HCT116 (cell line): ENCODE measurements at regions not wholly inside any gene's neighbourhood (a gene's known extent, or its start where the extent isn't known, plus 50 kb on each side); places are given as distances from the start of the nearest gene placed in this dataset.

Experiments used
- ATAC-seq: fragments of 200-7000 bp; cut with Tn5 transposase; 2 replicates; pipeline ENCODE4 v1.9.1; 2020; ENCODE audit warnings: mild to moderate bottlenecking, moderate library complexity
- BruUV-seq: library from RNA; stranded (reverse); fragments of 400-500 nt; replicated peaks from 2 replicates; lab custom pipeline; 2021; lab: Mats Ljungman, UMichigan
- CTCF ChIA-PET: fragments of 300-600 bp; sonication (Branson Sonifier 250); formaldehyde crosslinking; loops from one replicate; lab custom pipeline; 2021; ENCODE audit warnings: antibody characterized with exemption; lab: Charles Lee
- POLR2A ChIA-PET: fragments of 300-600, 350-600 bp; sonication (Branson Sonifier 250); formaldehyde crosslinking; loops from one replicate; lab custom pipeline; 2021; ENCODE audit warnings: antibody characterized with exemption; lab: Charles Lee
- RAD21 ChIA-PET, 2 experiments: fragments of 300-600 bp; sonication (Branson Sonifier 250); formaldehyde crosslinking; loops; one replicate each; lab custom pipeline; 2023; ENCODE audit warnings: low total read pairs in 2 of 2; ENCODE audit not compliant: uncharacterized antibody in 2 of 2, unreplicated experiment in 2 of 2, low non-redundant PET in 1 of 2; lab: Charles Lee
- DNase-seq: peaks from one replicate; pipeline ENCODE4 v3.0.0-alpha.2; 2010; ENCODE audit warnings: low read depth, low spot score
- H2AFZ ChIP-seq: fragments of 200-600 bp; shearing (Covaris generic), sonication (generic); 2 replicates; pipeline ENCODE4 v1.6.1; 2017; ENCODE audit warnings: low read depth, mixed run types, mixed read lengths, antibody characterized with exemption, low read length; ENCODE audit not compliant: poor library complexity, severe bottlenecking
- H3K27ac ChIP-seq: 2 replicates; pipeline ENCODE4 v1.5.1; 2012; ENCODE audit warnings: low read depth, low read length
- H3K27me3 ChIP-seq: fragments of 200-600 bp; sonication (generic); 2 replicates; pipeline ENCODE4 v1.6.1; 2016; ENCODE audit warnings: mixed run types, low read length, mixed read lengths; ENCODE audit not compliant: insufficient read depth
- H3K36me3 ChIP-seq, 2 experiments: fragments of 200-500 bp in 1 of 2; fragments of 200-600 bp in 1 of 2; sonication (Bioruptor generic) in 1 of 2; sonication (generic) in 1 of 2; 2 replicates each; pipeline versions ENCODE4 v1.5.1 to v1.6.1; 2014 to 2016; ENCODE audit warnings: low read length in 2 of 2, inconsistent platforms in 1 of 2, mixed read lengths in 1 of 2, mixed run types in 1 of 2; ENCODE audit not compliant: insufficient read depth in 2 of 2, control insufficient read depth in 1 of 2
- H3K4me1 ChIP-seq, 2 experiments: fragments of 200-600 bp in 1 of 2; sonication (generic) in 1 of 2; 2 replicates each; pipeline versions ENCODE4 v1.5.1 to v1.6.1; 2012 to 2017; ENCODE audit warnings: low read length in 2 of 2, inconsistent platforms in 1 of 2, mild to moderate bottlenecking in 1 of 2, mixed read lengths in 1 of 2, mixed run types in 1 of 2, moderate library complexity in 1 of 2; ENCODE audit not compliant: insufficient read depth in 2 of 2, control insufficient read depth in 1 of 2
- H3K4me2 ChIP-seq: fragments of 200-600 bp; sonication (generic); 2 replicates; pipeline ENCODE4 v1.6.1; 2017; ENCODE audit warnings: mixed run types, low read length, mixed read lengths
- H3K4me3 ChIP-seq, 2 experiments: fragments of 200-600 bp in 1 of 2; sonication (generic) in 1 of 2; replicated peaks in 1 of 2; 2 replicates each; pipeline ENCODE4 v1.5.1; 2011 to 2016; ENCODE audit warnings: low read length in 2 of 2, control low read depth in 1 of 2, low read depth in 1 of 2, mild to moderate bottlenecking in 1 of 2, mixed read lengths in 1 of 2, mixed run types in 1 of 2
- H3K79me2 ChIP-seq: fragments of 200-600 bp; sonication (generic); 2 replicates; pipeline ENCODE4 v1.6.1; 2017; ENCODE audit warnings: mild to moderate bottlenecking, mixed run types, low read length, moderate library complexity, mixed read lengths; ENCODE audit not compliant: insufficient read depth
- H3K9ac ChIP-seq: fragments of 200-600 bp; sonication (generic); 2 replicates; pipeline ENCODE4 v1.6.1; 2016; ENCODE audit warnings: low read length, mixed read lengths
- H3K9me2 ChIP-seq: fragments of 200-600 bp; sonication (generic), shearing (Covaris generic); 2 replicates; pipeline ENCODE4 v1.6.1; 2017; ENCODE audit warnings: mixed run types, mild to moderate bottlenecking, moderate library complexity; ENCODE audit not compliant: insufficient read depth
- H3K9me3 ChIP-seq, 2 experiments: fragments of 200-500 bp in 1 of 2; fragments of 200-600 bp in 1 of 2; sonication (Bioruptor generic) in 1 of 2; sonication (generic) in 1 of 2; 2 replicates each; pipeline ENCODE4 v1.6.1; 2014 to 2017; ENCODE audit warnings: low read length in 2 of 2, mixed read lengths in 2 of 2, inconsistent platforms in 1 of 2, low read depth in 1 of 2, mild to moderate bottlenecking in 1 of 2, mixed run types in 1 of 2, moderate library complexity in 1 of 2; ENCODE audit not compliant: control insufficient read depth in 1 of 2, insufficient read depth in 1 of 2
- H4K20me1 ChIP-seq: fragments of 200-600 bp; sonication (generic), shearing (Covaris generic); 2 replicates; pipeline ENCODE4 v1.6.1; 2017; ENCODE audit warnings: mixed run types, mild to moderate bottlenecking, moderate library complexity; ENCODE audit not compliant: insufficient read depth
- ATF3 ChIP-seq: IDR thresholded peaks from 2 replicates; pipeline ENCODE4 v1.6.1; 2012
- CBX3 ChIP-seq: IDR thresholded peaks from 2 replicates; pipeline ENCODE4 v1.6.1; 2012; ENCODE audit warnings: low read depth
- CTCF ChIP-seq, 3 experiments: fragments of 200-600 bp in 1 of 3; sonication (generic) in 1 of 3; IDR thresholded peaks in 2 of 3; conservative IDR thresholded peaks in 1 of 3; 2 replicates each; pipeline ENCODE4 v1.5.1; 2012 to 2017; ENCODE audit warnings: low read depth in 2 of 3, low read length in 2 of 3, antibody characterized with exemption in 1 of 3, borderline replicate concordance in 1 of 3, control low read depth in 1 of 3, mild to moderate bottlenecking in 1 of 3, mixed read lengths in 1 of 3, mixed run types in 1 of 3, moderate library complexity in 1 of 3; ENCODE audit not compliant: insufficient read depth in 1 of 3
- EGR1 ChIP-seq: IDR thresholded peaks from 2 replicates; pipeline ENCODE4 v1.6.1; 2012; ENCODE audit warnings: low read depth
- EZH2 ChIP-seq: fragments of 200-600 bp; sonication (generic); IDR thresholded peaks from 2 replicates; pipeline ENCODE4 v1.6.1; 2017; ENCODE audit warnings: antibody characterized with exemption, mixed run types
- EZH2phosphoT487 ChIP-seq: fragments of 200-600 bp; IDR thresholded peaks from 2 replicates; pipeline ENCODE4 v1.6.1; 2018; ENCODE audit warnings: antibody characterized with exemption, borderline replicate concordance
- JUND ChIP-seq: IDR thresholded peaks from 2 replicates; pipeline ENCODE4 v1.6.1; 2012
- POLR2A ChIP-seq: IDR thresholded peaks from 2 replicates; pipeline ENCODE4 v1.7.0; 2011; ENCODE audit warnings: borderline replicate concordance; ENCODE audit not compliant: insufficient read depth, insufficient read length; ENCODE audit errors: extremely low read depth
- REST ChIP-seq: IDR thresholded peaks from 2 replicates; pipeline ENCODE4 v1.6.1; 2012; ENCODE audit warnings: low read depth
- SIN3A ChIP-seq: IDR thresholded peaks from 2 replicates; pipeline ENCODE4 v1.6.1; 2012; ENCODE audit warnings: low read depth
- SP1 ChIP-seq: IDR thresholded peaks from 2 replicates; pipeline ENCODE4 v1.6.1; 2012; ENCODE audit warnings: low read depth
- TCF7L2 ChIP-seq: IDR thresholded peaks from 2 replicates; pipeline ENCODE4 v1.7.0; 2011; ENCODE audit warnings: borderline replicate concordance, inconsistent platforms; ENCODE audit not compliant: insufficient read depth, insufficient read length; ENCODE audit errors: extremely low read depth
- intact Hi-C: fragments of 100-400 bp; cut with micrococcal nuclease; formaldehyde crosslinking; loops from 2 replicates; pipeline ENCODE4 v1.10.0; 2022

GRCh38 chr16:86872833-86873232 lies 294.5 kb downstream of the FOXL1 start:
- Histone ChIP-seq H3K36me3 (no peaks in the 10 kb centered on the region), H3K4me2 (no peak overlapping the region), H3K9me2 (no peaks in the 10 kb centered on the region), H4K20me1 (no peaks in the 10 kb centered on the region), H3K4me3 (no peak overlapping the region), H3K27me3 (peaks cover 45% of the 10 kb centered on the region; the same call in 1 of the 2 replicates), H3K9me3 (no peaks in the 10 kb centered on the region), H3K9ac (no peak overlapping the region), H2AFZ (no peak overlapping the region), H3K79me2 (no peaks in the 10 kb centered on the region), H3K4me1 (no peaks in the 10 kb centered on the region), H3K27ac (no peak overlapping the region)
- ChIA-PET RAD21 (interaction anchor here in 1 of 2 experiments (1.3 kb wide), 1 partner anchor 145 kb away, joined by 3 read pairs; no protein-coding TSS in a partner anchor), POLR2A (no interaction called here), CTCF (interaction anchor here (3.2 kb wide), 1 partner anchor 309 kb away, joined by 51 read pairs; no protein-coding TSS in a partner anchor)
- DNase-seq (no peak), ATAC-seq (no peak)
- intact Hi-C loops: no loop called here
- no peak for TF ChIP-seq POLR2A
- TF ChIP-seq SIN3A: no peak
- no peak for TF ChIP-seq JUND
- no peak for TF ChIP-seq CBX3
- no peak for TF ChIP-seq REST
- no peak for TF ChIP-seq TCF7L2
- TF ChIP-seq ATF3: no peak
- no peak for TF ChIP-seq EZH2
- TF ChIP-seq EGR1: no peak
- no peak for TF ChIP-seq SP1
- TF ChIP-seq EZH2phosphoT487: no peak
- no peak for TF ChIP-seq CTCF (IDR thresholded peaks at IDR 0.05 in 2 of 3, conservative IDR thresholded peaks at IDR 0.05 in 1 of 3; ENCODE audit: borderline replicate concordance in 1 of 3, insufficient read depth in 1 of 3, low read depth in 2 of 3, low read length in 2 of 3)
- no TSS peak for BruUV-seq
